GM06990 (cell line): ENCODE measurements at regions not wholly inside any gene's neighbourhood (a gene's known extent, or its start where the extent isn't known, plus 50 kb on each side); places are given as distances from the start of the nearest gene placed in this dataset.

Source experiments
- DNase-seq: peaks from one replicate; pipeline ENCODE4 v3.0.0-alpha.2; 2011; ENCODE audit not compliant: insufficient read length; ENCODE audit errors: extremely low read depth
- H3K27me3 ChIP-seq: replicated peaks from 2 replicates; pipeline ENCODE4 v1.6.0; 2011; ENCODE audit warnings: low read length; ENCODE audit not compliant: control insufficient read depth, insufficient read depth
- H3K36me3 ChIP-seq: 2 replicates; pipeline ENCODE4 v1.5.1; 2011; ENCODE audit warnings: low read length; ENCODE audit not compliant: control insufficient read depth, insufficient read depth
- H3K4me3 ChIP-seq: replicated peaks from 2 replicates; pipeline ENCODE4 v1.5.1; 2011; ENCODE audit warnings: low read depth, mild to moderate bottlenecking, control low read depth, low read length
- TF ChIP-seq, protein P1 (sequence below): IDR thresholded peaks from 2 replicates; pipeline ENCODE4 v1.5.1; 2011; ENCODE audit warnings: low read length, control low read depth, mild to moderate bottlenecking, inconsistent platforms; ENCODE audit not compliant: insufficient read depth, poor library complexity, severe bottlenecking

GRCh38 chr13:31495336-31495735 lies 244.0 kb upstream of the RXFP2 start:
- H3K4me3 ChIP-seq, result no peak overlapping the region
- TF ChIP-seq, protein P1, sequence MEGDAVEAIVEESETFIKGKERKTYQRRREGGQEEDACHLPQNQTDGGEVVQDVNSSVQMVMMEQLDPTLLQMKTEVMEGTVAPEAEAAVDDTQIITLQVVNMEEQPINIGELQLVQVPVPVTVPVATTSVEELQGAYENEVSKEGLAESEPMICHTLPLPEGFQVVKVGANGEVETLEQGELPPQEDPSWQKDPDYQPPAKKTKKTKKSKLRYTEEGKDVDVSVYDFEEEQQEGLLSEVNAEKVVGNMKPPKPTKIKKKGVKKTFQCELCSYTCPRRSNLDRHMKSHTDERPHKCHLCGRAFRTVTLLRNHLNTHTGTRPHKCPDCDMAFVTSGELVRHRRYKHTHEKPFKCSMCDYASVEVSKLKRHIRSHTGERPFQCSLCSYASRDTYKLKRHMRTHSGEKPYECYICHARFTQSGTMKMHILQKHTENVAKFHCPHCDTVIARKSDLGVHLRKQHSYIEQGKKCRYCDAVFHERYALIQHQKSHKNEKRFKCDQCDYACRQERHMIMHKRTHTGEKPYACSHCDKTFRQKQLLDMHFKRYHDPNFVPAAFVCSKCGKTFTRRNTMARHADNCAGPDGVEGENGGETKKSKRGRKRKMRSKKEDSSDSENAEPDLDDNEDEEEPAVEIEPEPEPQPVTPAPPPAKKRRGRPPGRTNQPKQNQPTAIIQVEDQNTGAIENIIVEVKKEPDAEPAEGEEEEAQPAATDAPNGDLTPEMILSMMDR, result no peak
- H3K36me3 ChIP-seq, result no peaks in the 10 kb centered on the region
- H3K27me3 ChIP-seq, result no peaks in the 10 kb centered on the region
- DNase-seq, result no peak

DNA sequence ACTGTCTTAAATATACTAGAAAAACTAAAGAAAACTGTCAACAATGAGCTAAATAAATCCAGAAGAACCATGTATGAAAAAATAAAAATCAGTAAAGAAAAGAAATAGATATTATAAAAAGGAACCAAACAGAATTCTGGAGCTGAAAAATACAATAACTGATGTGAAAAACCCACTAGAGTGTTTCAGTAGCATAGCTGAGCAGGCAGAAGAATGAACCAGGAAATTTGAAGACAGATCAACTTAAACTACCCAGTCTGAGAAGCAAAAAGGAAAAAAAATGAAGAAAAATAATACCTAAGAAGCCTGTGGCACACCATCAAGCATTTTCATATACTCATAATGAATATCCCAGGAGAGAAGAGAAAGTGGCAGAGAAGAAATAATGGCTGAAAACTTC lies 240.1 kb upstream of the RXFP2 start:
- no peak for DNase-seq
- Histone ChIP-seq H3K4me3 (no peak overlapping the region), H3K27me3 (no peaks in the 10 kb centered on the region), H3K36me3 (no peaks in the 10 kb centered on the region)
- TF ChIP-seq, protein P1, result no peak

DNA sequence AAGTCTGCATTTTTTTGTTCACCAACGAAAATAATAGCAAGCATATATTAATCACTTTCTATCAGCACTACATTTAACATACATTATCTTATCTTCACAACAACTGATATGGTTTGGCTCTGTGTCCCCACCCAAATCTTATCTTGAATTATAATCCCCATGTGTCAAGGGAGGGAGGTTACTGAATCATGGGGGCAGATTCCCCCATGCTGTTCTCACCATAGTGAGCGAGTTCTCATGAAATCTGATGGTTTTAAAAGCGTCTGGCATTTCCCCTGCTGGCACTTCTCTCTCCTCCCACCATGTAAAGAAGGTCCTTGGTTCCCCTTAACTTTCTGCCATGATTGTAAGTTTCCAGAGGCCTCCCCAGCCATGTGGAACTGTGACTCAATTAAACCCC lies 235.7 kb upstream of the RXFP2 start:
- H3K36me3 ChIP-seq, result no peaks in the 10 kb centered on the region
- DNase-seq, result no peak
- TF ChIP-seq, protein P1, result no peak
- no peaks in the 10 kb centered on the region for H3K27me3 ChIP-seq
- no peak overlapping the region for H3K4me3 ChIP-seq

GRCh38 chr13:31504918-31505317 lies 234.4 kb upstream of the RXFP2 start:
- no peaks in the 10 kb centered on the region for H3K27me3 ChIP-seq
- H3K36me3 ChIP-seq, result no peaks in the 10 kb centered on the region
- TF ChIP-seq, protein P1, result no peak
- no peak overlapping the region for H3K4me3 ChIP-seq
- no peak for DNase-seq

GRCh38 chr13:31512331-31512730 lies 227.0 kb upstream of the RXFP2 start:
- Histone ChIP-seq H3K4me3 (no peak overlapping the region), H3K27me3 (no peaks in the 10 kb centered on the region; the same call in 1 of the 2 replicates), H3K36me3 (no peaks in the 10 kb centered on the region)
- DNase-seq, result no peak
- TF ChIP-seq, protein P1, result no peak

GRCh38 chr13:31514932-31515331 lies 224.4 kb upstream of the RXFP2 start:
- DNase-seq, result no peak
- no peaks in the 10 kb centered on the region for H3K36me3 ChIP-seq
- H3K27me3 ChIP-seq, result no peaks in the 10 kb centered on the region; the same call in 1 of the 2 replicates
- TF ChIP-seq, protein P1, result no peak
- no peak overlapping the region for H3K4me3 ChIP-seq
